ENCODE measurements at regions not wholly inside any gene's neighbourhood (a gene's known extent, or its start where the extent isn't known, plus 50 kb on each side); places are given as distances from the start of the nearest gene placed in this dataset.

DNA sequence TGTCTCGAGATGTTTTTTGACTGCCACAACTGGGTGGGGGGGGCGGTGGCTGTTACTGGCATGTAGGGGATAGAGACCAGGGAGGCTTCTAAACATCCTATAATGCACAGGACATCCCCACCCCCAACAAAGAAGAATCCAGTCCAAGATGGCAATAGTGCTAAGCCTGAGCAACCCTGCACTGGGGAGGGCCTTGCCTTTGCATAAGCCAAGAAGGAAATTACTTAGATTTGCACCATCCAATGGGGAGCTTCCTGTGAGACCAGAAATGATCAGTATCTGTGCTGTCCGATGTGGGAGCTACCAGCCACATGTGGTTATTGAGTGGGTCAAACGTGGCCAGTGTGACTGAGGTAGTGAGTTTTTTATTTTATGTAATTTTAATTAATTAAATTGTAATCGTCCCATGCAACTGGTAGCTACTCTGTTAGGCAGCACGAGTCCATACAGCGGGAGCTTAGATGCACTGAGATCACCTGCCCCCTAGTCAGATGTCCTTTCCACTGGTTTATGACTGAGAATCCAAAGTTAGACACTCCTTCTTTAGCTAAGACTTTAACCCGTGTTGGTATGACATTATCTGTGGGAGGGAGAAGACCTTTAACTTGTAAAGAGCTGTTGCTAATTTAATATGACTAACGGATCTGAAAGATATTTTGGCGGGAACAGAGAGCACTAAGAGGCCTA lies 97.4 kb upstream of the NEDD9 start:
- H3K9me3 ChIP-seq = no peaks in the 10 kb centered on the region
- H3K27ac ChIP-seq = no peak overlapping the region
- no peaks in the 10 kb centered on the region for H3K36me3 ChIP-seq
- intact Hi-C loops (cut with DNase I) = loop anchor here (10.0 kb wide), 1 partner anchor 145 kb away; no protein-coding TSS in a partner anchor
- WGBS, 2 donors = 28 to 64% methylated on average over 10 of the region's 10 CpGs
- no peak for DNase-seq
- no peak for TF ChIP-seq POLR2AphosphoS5 (IDR thresholded peaks at IDR 0.05)
- no peak for TF ChIP-seq EP300 (IDR thresholded peaks at IDR 0.05)
- H3K27me3 ChIP-seq = no peaks in the 10 kb centered on the region
- no peak overlapping the region for H3K4me3 ChIP-seq
- no peaks in the 10 kb centered on the region for H3K4me1 ChIP-seq

- Histone ChIP-seq H3K27ac (no peak overlapping the region), H3K4me3 (no peak overlapping the region), H3K36me3 (no peaks in the 10 kb centered on the region), H3K4me1 (no peaks in the 10 kb centered on the region), H3K27me3 (no peaks in the 10 kb centered on the region), H3K9me3 (no peaks in the 10 kb centered on the region)
- WGBS, 2 donors = 77 to 83% methylated on average over 7 of the region's 7 CpGs
- intact Hi-C loops (cut with DNase I) = loop anchor here (10.0 kb wide), 1 partner anchor 146 kb away; no protein-coding TSS in a partner anchor
- TF ChIP-seq POLR2A (IDR thresholded peaks at IDR 0.05) (no peak), EP300 (IDR thresholded peaks at IDR 0.05) (no peak), POLR2AphosphoS5 (IDR thresholded peaks at IDR 0.05) (no peak)
- TF ChIP-seq, protein P1, sequence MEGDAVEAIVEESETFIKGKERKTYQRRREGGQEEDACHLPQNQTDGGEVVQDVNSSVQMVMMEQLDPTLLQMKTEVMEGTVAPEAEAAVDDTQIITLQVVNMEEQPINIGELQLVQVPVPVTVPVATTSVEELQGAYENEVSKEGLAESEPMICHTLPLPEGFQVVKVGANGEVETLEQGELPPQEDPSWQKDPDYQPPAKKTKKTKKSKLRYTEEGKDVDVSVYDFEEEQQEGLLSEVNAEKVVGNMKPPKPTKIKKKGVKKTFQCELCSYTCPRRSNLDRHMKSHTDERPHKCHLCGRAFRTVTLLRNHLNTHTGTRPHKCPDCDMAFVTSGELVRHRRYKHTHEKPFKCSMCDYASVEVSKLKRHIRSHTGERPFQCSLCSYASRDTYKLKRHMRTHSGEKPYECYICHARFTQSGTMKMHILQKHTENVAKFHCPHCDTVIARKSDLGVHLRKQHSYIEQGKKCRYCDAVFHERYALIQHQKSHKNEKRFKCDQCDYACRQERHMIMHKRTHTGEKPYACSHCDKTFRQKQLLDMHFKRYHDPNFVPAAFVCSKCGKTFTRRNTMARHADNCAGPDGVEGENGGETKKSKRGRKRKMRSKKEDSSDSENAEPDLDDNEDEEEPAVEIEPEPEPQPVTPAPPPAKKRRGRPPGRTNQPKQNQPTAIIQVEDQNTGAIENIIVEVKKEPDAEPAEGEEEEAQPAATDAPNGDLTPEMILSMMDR (IDR thresholded peaks at IDR 0.05) = no peak
- DNase-seq = no peak
These were observed 96.3 kb upstream of the NEDD9 start for GRCh38 chr6:11328613-11329247.

GRCh38 chr6:11327961-11328360 lies 95.5 kb upstream of the NEDD9 start:
- intact Hi-C loops (cut with DNase I) = loop anchor here (10.0 kb wide), 1 partner anchor 147 kb away; no protein-coding TSS in a partner anchor
- H3K4me1 ChIP-seq = no peaks in the 10 kb centered on the region
- no peaks in the 10 kb centered on the region for H3K27me3 ChIP-seq
- H3K9me3 ChIP-seq = no peaks in the 10 kb centered on the region
- no peaks in the 10 kb centered on the region for H3K36me3 ChIP-seq
- WGBS, 2 donors = 92 to 94% methylated on average over 3 of the region's 3 CpGs
- TF ChIP-seq, protein P1 (IDR thresholded peaks at IDR 0.05) = no peak
- TF ChIP-seq POLR2A (IDR thresholded peaks at IDR 0.05) (no peak), EP300 (IDR thresholded peaks at IDR 0.05) (no peak), POLR2AphosphoS5 (IDR thresholded peaks at IDR 0.05) (no peak)
- no peak overlapping the region for H3K27ac ChIP-seq
- no peak for DNase-seq
- no peak overlapping the region for H3K4me3 ChIP-seq

- H3K27ac ChIP-seq = no peak overlapping the region
- H3K4me1 ChIP-seq = no peaks in the 10 kb centered on the region
- H3K27me3 ChIP-seq = no peaks in the 10 kb centered on the region
- no peak overlapping the region for H3K4me3 ChIP-seq
- no peak for TF ChIP-seq EP300 (IDR thresholded peaks at IDR 0.05)
- no peak for TF ChIP-seq POLR2AphosphoS5 (IDR thresholded peaks at IDR 0.05)
- TF ChIP-seq, protein P1 (IDR thresholded peaks at IDR 0.05) = no peak
- TF ChIP-seq POLR2A (IDR thresholded peaks at IDR 0.05) = no peak
- intact Hi-C loops (cut with DNase I) = loop anchor here (10.0 kb wide), 1 partner anchor 149 kb away; no protein-coding TSS in a partner anchor
- WGBS, 2 donors = 37 to 80% methylated on average over 2 of the region's 2 CpGs
- DNase-seq = no peak
- no peaks in the 10 kb centered on the region for H3K36me3 ChIP-seq
- no peaks in the 10 kb centered on the region for H3K9me3 ChIP-seq
These were observed 93.6 kb upstream of the NEDD9 start for GRCh38 chr6:11326116-11326515.

GRCh38 chr6:11324453-11325015 lies 92.1 kb upstream of the NEDD9 start:
- Histone ChIP-seq H3K36me3 (no peaks in the 10 kb centered on the region), H3K4me3 (no peak overlapping the region), H3K27me3 (no peaks in the 10 kb centered on the region), H3K9me3 (no peaks in the 10 kb centered on the region), H3K27ac (no peak overlapping the region), H3K4me1 (no peaks in the 10 kb centered on the region)
- DNase-seq = no peak
- intact Hi-C loops (cut with DNase I) = loop anchor here (10.0 kb wide), 1 partner anchor 150 kb away; no protein-coding TSS in a partner anchor
- TF ChIP-seq, protein P1 (IDR thresholded peaks at IDR 0.05) = no peak
- TF ChIP-seq POLR2AphosphoS5 (IDR thresholded peaks at IDR 0.05) = no peak
- 86 to 95% methylated on average over 6 of the region's 6 CpGs for WGBS, 2 donors
